ENCODE measurements at regions not wholly inside any gene's neighbourhood (a gene's known extent, or its start where the extent isn't known, plus 50 kb on each side); places are given as distances from the start of the nearest gene placed in this dataset.

GRCh38 chr18:38262661-38263060, 697.1 kb upstream of the CELF4 start (continued):
- TF ChIP-seq CHD7 (IDR thresholded peaks at IDR 0.05; ENCODE audit: insufficient replicate concordance, low read length) (no peak), SIX5 (IDR thresholded peaks at IDR 0.05; ENCODE audit: low read depth, low read length) (no peak), ZNF274 (IDR thresholded peaks at IDR 0.05; ENCODE audit: borderline replicate concordance, extremely low read depth, low read length) (no peak), BRCA1 (IDR thresholded peaks at IDR 0.05; ENCODE audit: low read depth, low read length) (no peak), BCL11A (IDR thresholded peaks at IDR 0.05; ENCODE audit: low read depth in 2 of 2, low read length in 2 of 2) (no peak), HDAC6 (IDR thresholded peaks at IDR 0.05; ENCODE audit: low read depth, low read length) (no peak), RNF2 (IDR thresholded peaks at IDR 0.05; ENCODE audit: borderline replicate concordance, low read depth, low read length, missing control alignments, poor library complexity, severe bottlenecking) (no peak), POLR2A (IDR thresholded peaks at IDR 0.05; ENCODE audit: control extremely low read depth in 1 of 2, low read depth in 2 of 2, low read length in 2 of 2) (no peak)
- TF ChIP-seq, protein P1, sequence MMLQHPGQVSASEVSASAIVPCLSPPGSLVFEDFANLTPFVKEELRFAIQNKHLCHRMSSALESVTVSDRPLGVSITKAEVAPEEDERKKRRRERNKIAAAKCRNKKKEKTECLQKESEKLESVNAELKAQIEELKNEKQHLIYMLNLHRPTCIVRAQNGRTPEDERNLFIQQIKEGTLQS (IDR thresholded peaks at IDR 0.05; ENCODE audit: insufficient read depth, low read depth, low read length), result no peak

Data from H1 (cell line).